ENCODE measurements at regions not wholly inside any gene's neighbourhood (a gene's known extent, or its start where the extent isn't known, plus 50 kb on each side); places are given as distances from the start of the nearest gene placed in this dataset.

- no peak overlapping the region for H3K4me3 ChIP-seq (ENCODE audit: low read depth, low read length)
- no peak for TF ChIP-seq CTCF (IDR thresholded peaks at IDR 0.05; ENCODE audit: borderline replicate concordance, insufficient read depth, low read depth, low read length)
Measured at GRCh38 chr21:23706431-23706830, 1900.8 kb downstream of the MRPL39 start.

- TF ChIP-seq CTCF (IDR thresholded peaks at IDR 0.05; ENCODE audit: borderline replicate concordance, insufficient read depth, low read depth, low read length), result no peak
- no peak overlapping the region for H3K4me3 ChIP-seq (ENCODE audit: low read depth, low read length)
Measured at GRCh38 chr21:23699402-23699801, 1907.9 kb downstream of the MRPL39 start.

GRCh38 chr21:23698619-23699018 is 1908.7 kb downstream of the MRPL39 start:
- no peak overlapping the region for H3K4me3 ChIP-seq (ENCODE audit: low read depth, low read length)
- no peak for TF ChIP-seq CTCF (IDR thresholded peaks at IDR 0.05; ENCODE audit: borderline replicate concordance, insufficient read depth, low read depth, low read length)

- no peak for TF ChIP-seq CTCF (IDR thresholded peaks at IDR 0.05; ENCODE audit: borderline replicate concordance, insufficient read depth, low read depth, low read length)
- H3K4me3 ChIP-seq (ENCODE audit: low read depth, low read length), result no peak overlapping the region
Measured at GRCh38 chr21:23695443-23695842, 1911.8 kb downstream of the MRPL39 start.

- no peak overlapping the region for H3K4me3 ChIP-seq (ENCODE audit: low read depth, low read length)
- no peak for TF ChIP-seq CTCF (IDR thresholded peaks at IDR 0.05; ENCODE audit: borderline replicate concordance, insufficient read depth, low read depth, low read length)
Measured at GRCh38 chr21:23694390-23694789, 1912.9 kb downstream of the MRPL39 start.

GRCh38 chr21:23690316-23690715 is 1917.0 kb downstream of the MRPL39 start:
- no peak for TF ChIP-seq CTCF (IDR thresholded peaks at IDR 0.05; ENCODE audit: borderline replicate concordance, insufficient read depth, low read depth, low read length)
- no peak overlapping the region for H3K4me3 ChIP-seq (ENCODE audit: low read depth, low read length)

GRCh38 chr21:23686737-23687523 is 1920.4 kb downstream of the MRPL39 start:
- no peak overlapping the region for H3K4me3 ChIP-seq (ENCODE audit: low read depth, low read length)
- no peak for TF ChIP-seq CTCF (IDR thresholded peaks at IDR 0.05; ENCODE audit: borderline replicate concordance, insufficient read depth, low read depth, low read length)
